GM12875 (cell line): ENCODE measurements at regions not wholly inside any gene's neighbourhood (a gene's known extent, or its start where the extent isn't known, plus 50 kb on each side); places are given as distances from the start of the nearest gene placed in this dataset.

Source experiments
- H3K4me3 ChIP-seq: one replicate; pipeline ENCODE4 v1.5.1; 2011; ENCODE audit warnings: low read depth, low read length, control low read depth
- CTCF ChIP-seq: IDR thresholded peaks from 2 replicates; pipeline ENCODE4 v1.5.1; 2011; ENCODE audit warnings: low read depth, mild to moderate bottlenecking, control low read depth, inconsistent platforms, low read length, moderate library complexity, borderline replicate concordance; ENCODE audit not compliant: insufficient read depth

GRCh38 chr2:222774941-222775340 is 85.9 kb upstream of the ACSL3 start:
- H3K4me3 ChIP-seq: no peak overlapping the region
- TF ChIP-seq CTCF: no peak

GRCh38 chr2:222776792-222777191 is 84.0 kb upstream of the ACSL3 start:
- no peak overlapping the region for H3K4me3 ChIP-seq
- TF ChIP-seq CTCF: no peak

GRCh38 chr2:222778400-222778799 is 82.4 kb upstream of the ACSL3 start:
- H3K4me3 ChIP-seq: no peak overlapping the region
- no peak for TF ChIP-seq CTCF

GRCh38 chr2:222779145-222779832 is 81.5 kb upstream of the ACSL3 start:
- TF ChIP-seq CTCF: no peak
- no peak overlapping the region for H3K4me3 ChIP-seq

GRCh38 chr2:222780051-222780450 is 80.8 kb upstream of the ACSL3 start:
- no peak for TF ChIP-seq CTCF
- no peak overlapping the region for H3K4me3 ChIP-seq

GRCh38 chr2:222782201-222782730 is 78.6 kb upstream of the ACSL3 start:
- no peak overlapping the region for H3K4me3 ChIP-seq
- TF ChIP-seq CTCF: no peak

- no peak for TF ChIP-seq CTCF
- no peak overlapping the region for H3K4me3 ChIP-seq
These were observed 77.2 kb upstream of the ACSL3 start for GRCh38 chr2:222783592-222783991.
